Pancreas (tissue), 10 donors: ENCODE measurements at regions not wholly inside any gene's neighbourhood (a gene's known extent, or its start where the extent isn't known, plus 50 kb on each side); places are given as distances from the start of the nearest gene placed in this dataset.

Experiments
- ATAC-seq, 4 donors: fragments of 200-7000 bp; cut with Tn5 transposase; one replicate each; pipeline versions ENCODE4 v1.8.0 to v1.9.1; 2020; ENCODE audit warnings: mild to moderate bottlenecking in 4 of 4, moderate library complexity in 4 of 4
- DNase-seq, 6 donors: peaks; one replicate each; pipeline ENCODE4 v3.0.0-alpha.2; 2020
- FAIRE-seq: peaks from 2 replicates; lab custom pipeline; 2012; peaks lifted over from hg19 to GRCh38; lab: Jason Lieb, UNC
- H3K27ac ChIP-seq, 4 donors: fragments of 200-600 bp; sonication (generic); 1 replicate in 3 of 4; 2 replicates in 1 of 4; pipeline versions ENCODE4 v1.5.0 to v1.8.0; 2020
- H3K27me3 ChIP-seq, 4 donors: fragments of 200-600 bp; one replicate each; pipeline ENCODE4 v1.8.0; 2021
- H3K36me3 ChIP-seq, 3 donors: fragments of 200-600 bp; sonication (generic) in 1 of 3; one replicate each; pipeline versions ENCODE4 v1.5.0 to v1.8.0; 2020 to 2021
- H3K4me1 ChIP-seq, 3 donors: fragments of 200-600 bp; one replicate each; pipeline ENCODE4 v1.8.0; 2021
- H3K4me3 ChIP-seq, 4 donors: fragments of 200-600 bp; sonication (generic) in 2 of 4; one replicate each; pipeline versions ENCODE4 v1.5.0 to v1.8.0; 2020 to 2021
- H3K9me3 ChIP-seq, 4 donors: fragments of 200-600 bp; one replicate each; pipeline ENCODE4 v1.8.0; 2021
- WGBS, 2 donors: extraction: QIAGEN DNeasy Blood & Tissue Kit; methylation state at CpG; one replicate each; pipeline ENCODE4 v1.1.7; 2013; 5-methylcytosine and 5-hydroxymethylcytosine counted together
- intact Hi-C, 3 donors: fragments of 100-400 bp; cut with DNase I; formaldehyde crosslinking; loops; one replicate each; pipeline versions ENCODE4 v1.11.1 to v1.14.2; 2022
- TF ChIP-seq, protein P1 (sequence below), 4 donors: fragments of 200-600 bp; sonication (generic) in 3 of 4; IDR thresholded peaks; one replicate each; pipeline versions ENCODE4 v1.5.0 to v1.8.0; 2021; ENCODE audit warnings: antibody characterized with exemption in 4 of 4
- donor health status: healthy with polysubstance abuse.
- donor health status: DM: no; HTN: no; CAD: no; lungs with moderate emphysema.
- donor health status: DM: no; HTN: no; CAD: no.
- donor health status: control.
- donor health status: control.
- donor health status: Bipolar disorder and iron deficiency.
- donor health status: DM: yes; HTN: yes; CAD: no.
- donor health status: DM: no; HTN: no; CAD: no.
- donor health status: DM: no; HTN: no; CAD: no.
- donor health status: DM: yes; HTN: yes; CAD: no.

GRCh38 chr16:8510160-8510559 is 80.2 kb downstream of the TMEM114 start:
- no peak for FAIRE-seq
- Histone ChIP-seq H3K27ac (no peak overlapping the region), H3K4me3 (no peak overlapping the region), H3K9me3 (no peaks in the 10 kb centered on the region), H3K27me3 (no peaks in the 10 kb centered on the region), H3K4me1 (peaks cover 7 to 10% (median 7%) of the 10 kb centered on the region in 3 donors), H3K36me3 (no peaks in the 10 kb centered on the region)
- intact Hi-C loops: no loop called here
- DNase-seq: no peak
- 43 to 55% methylated on average over 6 of the region's 6 CpGs for WGBS, 2 donors
- no peak for ATAC-seq
- TF ChIP-seq, protein P1, sequence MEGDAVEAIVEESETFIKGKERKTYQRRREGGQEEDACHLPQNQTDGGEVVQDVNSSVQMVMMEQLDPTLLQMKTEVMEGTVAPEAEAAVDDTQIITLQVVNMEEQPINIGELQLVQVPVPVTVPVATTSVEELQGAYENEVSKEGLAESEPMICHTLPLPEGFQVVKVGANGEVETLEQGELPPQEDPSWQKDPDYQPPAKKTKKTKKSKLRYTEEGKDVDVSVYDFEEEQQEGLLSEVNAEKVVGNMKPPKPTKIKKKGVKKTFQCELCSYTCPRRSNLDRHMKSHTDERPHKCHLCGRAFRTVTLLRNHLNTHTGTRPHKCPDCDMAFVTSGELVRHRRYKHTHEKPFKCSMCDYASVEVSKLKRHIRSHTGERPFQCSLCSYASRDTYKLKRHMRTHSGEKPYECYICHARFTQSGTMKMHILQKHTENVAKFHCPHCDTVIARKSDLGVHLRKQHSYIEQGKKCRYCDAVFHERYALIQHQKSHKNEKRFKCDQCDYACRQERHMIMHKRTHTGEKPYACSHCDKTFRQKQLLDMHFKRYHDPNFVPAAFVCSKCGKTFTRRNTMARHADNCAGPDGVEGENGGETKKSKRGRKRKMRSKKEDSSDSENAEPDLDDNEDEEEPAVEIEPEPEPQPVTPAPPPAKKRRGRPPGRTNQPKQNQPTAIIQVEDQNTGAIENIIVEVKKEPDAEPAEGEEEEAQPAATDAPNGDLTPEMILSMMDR (IDR thresholded peaks at IDR 0.05): no peak

DNA sequence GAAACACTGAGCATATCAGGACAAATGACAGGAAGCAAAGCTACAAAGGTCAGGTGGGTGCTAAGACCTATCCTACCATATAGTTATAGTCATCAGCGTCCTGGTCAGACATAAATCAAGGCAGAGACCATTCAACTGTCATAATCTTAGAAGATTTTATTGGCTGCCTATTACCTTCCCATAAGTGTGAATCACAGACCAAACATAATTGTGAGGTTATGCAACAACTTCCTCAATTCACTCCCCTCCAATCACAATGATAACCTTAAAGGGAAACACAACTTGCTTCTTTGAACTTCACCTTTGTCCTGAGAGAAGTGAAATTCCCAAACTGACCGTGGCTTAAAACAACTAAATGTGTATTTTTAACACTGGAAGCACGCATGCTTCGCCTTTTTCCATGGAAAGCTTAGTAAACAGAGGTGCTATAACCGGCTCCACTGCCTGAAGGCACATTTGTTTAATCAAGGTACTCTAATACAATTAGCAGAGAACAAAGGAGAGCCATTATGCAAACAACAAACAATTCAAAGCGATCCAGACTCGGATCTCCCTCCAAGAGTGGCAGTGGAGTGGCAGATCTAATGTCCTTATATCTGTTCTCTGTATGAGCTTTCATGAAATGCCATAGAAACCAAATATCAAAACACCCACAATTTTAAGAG is 84.9 kb downstream of the TMEM114 start:
- TF ChIP-seq, protein P1 (IDR thresholded peaks at IDR 0.05): no peak
- no peaks in the 10 kb centered on the region for H3K36me3 ChIP-seq
- intact Hi-C loops: no loop called here
- H3K27me3 ChIP-seq: no peaks in the 10 kb centered on the region
- 12 to 13% methylated on average over 7 of the region's 7 CpGs for WGBS, 2 donors
- H3K27ac ChIP-seq: peak overlapping the region in 2 of 4 donors; percentile 41 to 42
- no peak for DNase-seq
- no peak overlapping the region for H3K4me3 ChIP-seq
- peaks cover 10 to 15% (median 11%) of the 10 kb centered on the region in 3 donors for H3K4me1 ChIP-seq
- peak; percentile 88 to 95 (median 92) for ATAC-seq
- H3K9me3 ChIP-seq: no peaks in the 10 kb centered on the region
- FAIRE-seq: peak; percentile 86

DNA sequence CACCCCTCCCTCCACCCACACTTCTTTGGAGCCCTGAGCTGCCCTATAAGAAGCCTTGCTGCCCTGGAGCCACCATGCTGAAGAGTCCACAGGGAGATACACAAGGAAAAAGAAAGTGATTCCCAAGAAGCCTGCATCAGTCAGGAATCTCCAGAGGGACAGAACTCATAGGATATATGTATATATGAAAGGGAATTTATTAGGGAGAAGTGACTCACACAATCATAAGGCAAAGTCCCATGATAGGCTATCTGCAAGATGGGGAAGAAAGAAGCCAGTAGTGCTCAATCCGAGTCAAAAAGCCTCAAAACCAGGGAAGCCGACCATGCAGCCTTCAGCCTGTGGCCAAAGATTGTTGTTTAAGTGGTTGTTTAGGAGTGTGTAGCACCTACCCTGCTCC is 87.9 kb downstream of the TMEM114 start:
- intact Hi-C loops: no loop called here
- Histone ChIP-seq H3K4me3 (no peak overlapping the region), H3K27ac (no peak overlapping the region), H3K36me3 (no peaks in the 10 kb centered on the region), H3K4me1 (peaks cover 10 to 15% (median 11%) of the 10 kb centered on the region in 3 donors), H3K9me3 (no peaks in the 10 kb centered on the region), H3K27me3 (no peaks in the 10 kb centered on the region)
- DNase-seq (no peak), FAIRE-seq (no peak), ATAC-seq (no peak)
- TF ChIP-seq, protein P1 (IDR thresholded peaks at IDR 0.05): no peak
- 62 to 76% methylated on average over 2 of the region's 2 CpGs for WGBS, 2 donors

- DNase-seq: no peak
- H3K9me3 ChIP-seq: no peaks in the 10 kb centered on the region
- peaks cover 3 to 7% (median 5%) of the 10 kb centered on the region in 3 donors for H3K4me1 ChIP-seq
- TF ChIP-seq, protein P1 (IDR thresholded peaks at IDR 0.05): no peak
- H3K36me3 ChIP-seq: no peaks in the 10 kb centered on the region
- no peaks in the 10 kb centered on the region for H3K27me3 ChIP-seq
- no peak for FAIRE-seq
- no peak for ATAC-seq
- H3K4me3 ChIP-seq: no peak overlapping the region
- H3K27ac ChIP-seq: no peak overlapping the region
- WGBS, 2 donors: 10 to 14% methylated on average over 1 of the region's 1 CpG
- intact Hi-C loops: no loop called here
These were observed 90.0 kb downstream of the TMEM114 start for GRCh38 chr16:8500351-8500750.

GRCh38 chr16:8496364-8496763 is 93.9 kb downstream of the TMEM114 start:
- no peak for DNase-seq
- ATAC-seq: no peak
- no peaks in the 10 kb centered on the region for H3K36me3 ChIP-seq
- no peak overlapping the region for H3K4me3 ChIP-seq
- WGBS, 2 donors: 54 to 58% methylated on average over 3 of the region's 3 CpGs
- H3K27me3 ChIP-seq: no peaks in the 10 kb centered on the region
- FAIRE-seq: no peak
- TF ChIP-seq, protein P1 (IDR thresholded peaks at IDR 0.05): no peak
- no peaks in the 10 kb centered on the region for H3K9me3 ChIP-seq
- intact Hi-C loops: no loop called here
- no peak overlapping the region for H3K27ac ChIP-seq
- no peaks in the 10 kb centered on the region for H3K4me1 ChIP-seq
